ENCODE measurements at regions not wholly inside any gene's neighbourhood (a gene's known extent, or its start where the extent isn't known, plus 50 kb on each side); places are given as distances from the start of the nearest gene placed in this dataset.

- DNase-seq (ENCODE audit: low read depth) = no peak
- Histone ChIP-seq H3K4me1 (ENCODE audit: control insufficient read depth, insufficient read depth, low read length) (no peaks in the 10 kb centered on the region), H3K9me3 (ENCODE audit: control insufficient read depth, low read length) (no peaks in the 10 kb centered on the region), H3K27me3 (replicated peaks; ENCODE audit: control insufficient read depth, insufficient read depth, low read length) (no peaks in the 10 kb centered on the region), H3K4me3 (ENCODE audit: low read length) (no peak overlapping the region), H3K9ac (ENCODE audit: low read length) (no peak overlapping the region), H3K36me3 (ENCODE audit: control insufficient read depth, insufficient read depth, low read length, severe bottlenecking) (no peaks in the 10 kb centered on the region)
Observed at GRCh38 chr7:155997431-155998327, 185.4 kb upstream of the SHH start.

- DNase-seq (ENCODE audit: low read depth) = no peak
- Histone ChIP-seq H3K9ac (ENCODE audit: low read length) (no peak overlapping the region), H3K36me3 (ENCODE audit: control insufficient read depth, insufficient read depth, low read length, severe bottlenecking) (no peaks in the 10 kb centered on the region), H3K4me3 (ENCODE audit: low read length) (no peak overlapping the region), H3K4me1 (ENCODE audit: control insufficient read depth, insufficient read depth, low read length) (no peaks in the 10 kb centered on the region), H3K27me3 (replicated peaks; ENCODE audit: control insufficient read depth, insufficient read depth, low read length) (no peaks in the 10 kb centered on the region), H3K9me3 (ENCODE audit: control insufficient read depth, low read length) (no peaks in the 10 kb centered on the region)
Observed at GRCh38 chr7:155996718-155997280, 184.5 kb upstream of the SHH start.

- H3K9me3 ChIP-seq (ENCODE audit: control insufficient read depth, low read length) = no peaks in the 10 kb centered on the region
- H3K4me1 ChIP-seq (ENCODE audit: control insufficient read depth, insufficient read depth, low read length) = no peaks in the 10 kb centered on the region
- no peaks in the 10 kb centered on the region for H3K27me3 ChIP-seq (replicated peaks; ENCODE audit: control insufficient read depth, insufficient read depth, low read length)
- H3K36me3 ChIP-seq (ENCODE audit: control insufficient read depth, insufficient read depth, low read length, severe bottlenecking) = no peaks in the 10 kb centered on the region
- H3K9ac ChIP-seq (ENCODE audit: low read length) = no peak overlapping the region
- DNase-seq (ENCODE audit: low read depth) = no peak
- no peak overlapping the region for H3K4me3 ChIP-seq (ENCODE audit: low read length)
Observed at GRCh38 chr7:155995183-155995612, 182.9 kb upstream of the SHH start.

GRCh38 chr7:155994279-155994811 lies 182.1 kb upstream of the SHH start:
- no peak overlapping the region for H3K9ac ChIP-seq (ENCODE audit: low read length)
- H3K4me3 ChIP-seq (ENCODE audit: low read length) = no peak overlapping the region
- no peaks in the 10 kb centered on the region for H3K36me3 ChIP-seq (ENCODE audit: control insufficient read depth, insufficient read depth, low read length, severe bottlenecking)
- DNase-seq (ENCODE audit: low read depth) = no peak
- H3K27me3 ChIP-seq (replicated peaks; ENCODE audit: control insufficient read depth, insufficient read depth, low read length) = no peaks in the 10 kb centered on the region
- no peaks in the 10 kb centered on the region for H3K4me1 ChIP-seq (ENCODE audit: control insufficient read depth, insufficient read depth, low read length)
- no peaks in the 10 kb centered on the region for H3K9me3 ChIP-seq (ENCODE audit: control insufficient read depth, low read length)

GRCh38 chr7:155993420-155994278 lies 181.4 kb upstream of the SHH start:
- no peak for DNase-seq (ENCODE audit: low read depth)
- Histone ChIP-seq H3K27me3 (replicated peaks; ENCODE audit: control insufficient read depth, insufficient read depth, low read length) (no peaks in the 10 kb centered on the region), H3K9ac (ENCODE audit: low read length) (no peak overlapping the region), H3K36me3 (ENCODE audit: control insufficient read depth, insufficient read depth, low read length, severe bottlenecking) (no peaks in the 10 kb centered on the region), H3K4me3 (ENCODE audit: low read length) (no peak overlapping the region), H3K4me1 (ENCODE audit: control insufficient read depth, insufficient read depth, low read length) (no peaks in the 10 kb centered on the region), H3K9me3 (ENCODE audit: control insufficient read depth, low read length) (no peaks in the 10 kb centered on the region)

- H3K9ac ChIP-seq (ENCODE audit: low read length) = no peak overlapping the region
- H3K27me3 ChIP-seq (replicated peaks; ENCODE audit: control insufficient read depth, insufficient read depth, low read length) = no peaks in the 10 kb centered on the region
- H3K36me3 ChIP-seq (ENCODE audit: control insufficient read depth, insufficient read depth, low read length, severe bottlenecking) = no peaks in the 10 kb centered on the region
- H3K4me1 ChIP-seq (ENCODE audit: control insufficient read depth, insufficient read depth, low read length) = no peaks in the 10 kb centered on the region
- H3K4me3 ChIP-seq (ENCODE audit: low read length) = no peak overlapping the region
- no peak for DNase-seq (ENCODE audit: low read depth)
- no peaks in the 10 kb centered on the region for H3K9me3 ChIP-seq (ENCODE audit: control insufficient read depth, low read length)
Observed at GRCh38 chr7:155992974-155993373, 180.7 kb upstream of the SHH start.

GRCh38 chr7:155992538-155992937 lies 180.3 kb upstream of the SHH start:
- Histone ChIP-seq H3K4me1 (ENCODE audit: control insufficient read depth, insufficient read depth, low read length) (no peaks in the 10 kb centered on the region), H3K27me3 (replicated peaks; ENCODE audit: control insufficient read depth, insufficient read depth, low read length) (no peaks in the 10 kb centered on the region)
- no peak for DNase-seq (ENCODE audit: low read depth)

GRCh38 chr7:155992107-155992506 lies 179.8 kb upstream of the SHH start:
- Histone ChIP-seq H3K4me1 (ENCODE audit: control insufficient read depth, insufficient read depth, low read length) (no peaks in the 10 kb centered on the region), H3K9ac (ENCODE audit: low read length) (no peak overlapping the region), H3K9me3 (ENCODE audit: control insufficient read depth, low read length) (no peaks in the 10 kb centered on the region), H3K4me3 (ENCODE audit: low read length) (no peak overlapping the region), H3K36me3 (ENCODE audit: control insufficient read depth, insufficient read depth, low read length, severe bottlenecking) (no peaks in the 10 kb centered on the region), H3K27me3 (replicated peaks; ENCODE audit: control insufficient read depth, insufficient read depth, low read length) (no peaks in the 10 kb centered on the region)
- no peak for DNase-seq (ENCODE audit: low read depth)

More at GRCh38 chr7:155992538-155992937, 180.3 kb upstream of the SHH start:
- Histone ChIP-seq H3K9me3 (ENCODE audit: control insufficient read depth, low read length) (no peaks in the 10 kb centered on the region), H3K36me3 (ENCODE audit: control insufficient read depth, insufficient read depth, low read length, severe bottlenecking) (no peaks in the 10 kb centered on the region), H3K4me3 (ENCODE audit: low read length) (no peak overlapping the region), H3K9ac (ENCODE audit: low read length) (no peak overlapping the region)

GRCh38 chr7:155991470-155991869 lies 179.2 kb upstream of the SHH start:
- Histone ChIP-seq H3K4me3 (ENCODE audit: low read length) (no peak overlapping the region), H3K36me3 (ENCODE audit: control insufficient read depth, insufficient read depth, low read length, severe bottlenecking) (no peaks in the 10 kb centered on the region), H3K4me1 (ENCODE audit: control insufficient read depth, insufficient read depth, low read length) (no peaks in the 10 kb centered on the region), H3K27me3 (replicated peaks; ENCODE audit: control insufficient read depth, insufficient read depth, low read length) (no peaks in the 10 kb centered on the region), H3K9me3 (ENCODE audit: control insufficient read depth, low read length) (no peaks in the 10 kb centered on the region), H3K9ac (ENCODE audit: low read length) (no peak overlapping the region)
- no peak for DNase-seq (ENCODE audit: low read depth)

- DNase-seq (ENCODE audit: low read depth) = no peak
- Histone ChIP-seq H3K9me3 (ENCODE audit: control insufficient read depth, low read length) (no peaks in the 10 kb centered on the region), H3K9ac (ENCODE audit: low read length) (no peak overlapping the region), H3K4me1 (ENCODE audit: control insufficient read depth, insufficient read depth, low read length) (no peaks in the 10 kb centered on the region), H3K36me3 (ENCODE audit: control insufficient read depth, insufficient read depth, low read length, severe bottlenecking) (no peaks in the 10 kb centered on the region), H3K4me3 (ENCODE audit: low read length) (no peak overlapping the region), H3K27me3 (replicated peaks; ENCODE audit: control insufficient read depth, insufficient read depth, low read length) (peaks cover 3% of the 10 kb centered on the region)
Observed at GRCh38 chr7:155988416-155988815, 176.2 kb upstream of the SHH start.

Measured in adipocyte (in vitro differentiated cells).